ENCODE measurements at regions not wholly inside any gene's neighbourhood (a gene's known extent, or its start where the extent isn't known, plus 50 kb on each side); places are given as distances from the start of the nearest gene placed in this dataset.

DNA sequence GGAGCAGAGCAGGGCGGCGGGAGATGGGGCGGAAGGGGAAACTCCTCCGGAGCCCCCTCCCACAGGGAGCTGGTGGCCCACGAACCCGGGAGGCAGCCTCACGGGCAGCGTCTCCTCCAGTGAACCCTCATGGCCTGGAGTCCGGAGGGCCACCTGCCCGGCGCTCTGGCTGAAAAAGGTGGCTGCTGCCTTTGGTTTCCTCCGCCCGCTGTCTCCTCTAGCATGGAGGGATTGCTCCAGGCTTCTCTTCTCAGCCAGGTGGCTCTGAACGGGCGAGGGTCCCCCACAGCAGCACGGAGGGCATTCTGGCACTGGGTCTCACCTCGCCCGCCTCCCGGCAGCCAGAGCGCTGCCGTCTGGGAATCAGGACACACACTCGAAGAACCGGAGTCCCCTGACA is 177.3 kb upstream of the PFKP start:
- TF ChIP-seq, protein P1, sequence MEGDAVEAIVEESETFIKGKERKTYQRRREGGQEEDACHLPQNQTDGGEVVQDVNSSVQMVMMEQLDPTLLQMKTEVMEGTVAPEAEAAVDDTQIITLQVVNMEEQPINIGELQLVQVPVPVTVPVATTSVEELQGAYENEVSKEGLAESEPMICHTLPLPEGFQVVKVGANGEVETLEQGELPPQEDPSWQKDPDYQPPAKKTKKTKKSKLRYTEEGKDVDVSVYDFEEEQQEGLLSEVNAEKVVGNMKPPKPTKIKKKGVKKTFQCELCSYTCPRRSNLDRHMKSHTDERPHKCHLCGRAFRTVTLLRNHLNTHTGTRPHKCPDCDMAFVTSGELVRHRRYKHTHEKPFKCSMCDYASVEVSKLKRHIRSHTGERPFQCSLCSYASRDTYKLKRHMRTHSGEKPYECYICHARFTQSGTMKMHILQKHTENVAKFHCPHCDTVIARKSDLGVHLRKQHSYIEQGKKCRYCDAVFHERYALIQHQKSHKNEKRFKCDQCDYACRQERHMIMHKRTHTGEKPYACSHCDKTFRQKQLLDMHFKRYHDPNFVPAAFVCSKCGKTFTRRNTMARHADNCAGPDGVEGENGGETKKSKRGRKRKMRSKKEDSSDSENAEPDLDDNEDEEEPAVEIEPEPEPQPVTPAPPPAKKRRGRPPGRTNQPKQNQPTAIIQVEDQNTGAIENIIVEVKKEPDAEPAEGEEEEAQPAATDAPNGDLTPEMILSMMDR (conservative IDR thresholded peaks at IDR 0.05): no peak
- no peak for TF ChIP-seq ZFX (IDR thresholded peaks at IDR 0.05)

Data from C4-2B (cell line).